ENCODE measurements at regions not wholly inside any gene's neighbourhood (a gene's known extent, or its start where the extent isn't known, plus 50 kb on each side); places are given as distances from the start of the nearest gene placed in this dataset.
"Not testable (repeated sequence)": the region's sequence is repeated elsewhere in the genome, so short reads cannot be mapped to it uniquely, and the experiment has no call there.

GRCh38 chr5:94093300-94093699 lies 351.9 kb upstream of the POU5F2 start:
- no peaks in the 10 kb centered on the region for H3K27me3 ChIP-seq (ENCODE audit: control insufficient read depth in 1 of 2, insufficient read depth in 2 of 2, low read length in 2 of 2)
- no peak overlapping the region for H2AFZ ChIP-seq (ENCODE audit: low read length)
- no peak for FAIRE-seq
- no peaks in the 10 kb centered on the region for H4K20me1 ChIP-seq (ENCODE audit: insufficient read depth, low read length)
- TF ChIP-seq ZNF264 (CRISPR knock-in tag; IDR thresholded peaks at IDR 0.05) (peak; percentile 95), PHF20 (CRISPR knock-in tag; IDR thresholded peaks at IDR 0.05) (no peak)
- H3K36me3 ChIP-seq (replicated peaks in 1 of 2; ENCODE audit: control insufficient read depth in 1 of 2, insufficient read depth in 2 of 2, low read length in 2 of 2), result no peaks in the 10 kb centered on the region
- no peak overlapping the region for H3K4me2 ChIP-seq (ENCODE audit: low read depth, low read length)
- H3K9ac ChIP-seq (ENCODE audit: insufficient read depth, low read depth, low read length), result no peak overlapping the region
- no peak for ATAC-seq
- in situ Hi-C loops (cut with HindIII; ENCODE audit: extremely low pct_ligation_motif_present, low pct_unique_long_range_greater_than_20kb), result no loop called here
- ChIA-PET CTCF (ENCODE audit: low intra/inter-chr PET ratio, low total read pairs) (no interaction called here), POLR2A (no interaction called here)
- H3K4me1 ChIP-seq (ENCODE audit: insufficient read depth, low read length), result no peaks in the 10 kb centered on the region
- DNase-seq (ENCODE audit: low spot score), result no peak
- intact Hi-C loops (cut with micrococcal nuclease; ENCODE audit: unreplicated experiment), result no loop called here
- peaks cover 4% of the 10 kb centered on the region; the same call in 1 of the 2 replicates for H3K9me3 ChIP-seq (ENCODE audit: low read length)
- no TSS peak for BruUV-seq (replicated peaks)
- H3K27ac ChIP-seq (ENCODE audit: extremely low read length, insufficient read depth, low read length), result no peak overlapping the region
- H3K4me3 ChIP-seq (replicated peaks in 1 of 3; ENCODE audit: insufficient read depth in 1 of 3, low read depth in 2 of 3, low read length in 3 of 3), result no peak overlapping the region
- no peaks in the 10 kb centered on the region for H3K79me2 ChIP-seq (ENCODE audit: insufficient read depth, low read length)

- H3K9me3 ChIP-seq (ENCODE audit: low read length); H2AFZ ChIP-seq (ENCODE audit: low read length); H3K4me3 ChIP-seq (replicated peaks in 1 of 3; ENCODE audit: insufficient read depth in 1 of 3, low read depth in 2 of 3, low read length in 3 of 3); H3K4me1 ChIP-seq (ENCODE audit: insufficient read depth, low read length); H3K36me3 ChIP-seq (replicated peaks in 1 of 2; ENCODE audit: control insufficient read depth in 1 of 2, insufficient read depth in 2 of 2, low read length in 2 of 2); intact Hi-C loops (cut with micrococcal nuclease; ENCODE audit: unreplicated experiment); H3K4me2 ChIP-seq (ENCODE audit: low read depth, low read length); H3K9ac ChIP-seq (ENCODE audit: insufficient read depth, low read depth, low read length); H3K27ac ChIP-seq (ENCODE audit: extremely low read length, insufficient read depth, low read length); POLR2A ChIA-PET; in situ Hi-C loops (cut with HindIII; ENCODE audit: extremely low pct_ligation_motif_present, low pct_unique_long_range_greater_than_20kb); CTCF ChIA-PET (ENCODE audit: low intra/inter-chr PET ratio, low total read pairs); H4K20me1 ChIP-seq (ENCODE audit: insufficient read depth, low read length); H3K27me3 ChIP-seq (ENCODE audit: control insufficient read depth in 1 of 2, insufficient read depth in 2 of 2, low read length in 2 of 2); H3K79me2 ChIP-seq (ENCODE audit: insufficient read depth, low read length); BruUV-seq (replicated peaks); FAIRE-seq: not testable (repeated sequence)
- peak; percentile 41 for TF ChIP-seq CTCF (CRISPR knock-in tag; IDR thresholded peaks at IDR 0.05)
- TF ChIP-seq ZMYM4 (CRISPR knock-in tag; IDR thresholded peaks at IDR 0.05), result peak; percentile 55; the same call in 1 of the 2 replicates
- peak; percentile 33 for TF ChIP-seq STAG1 (CRISPR knock-in tag; IDR thresholded peaks at IDR 0.05)
- ATAC-seq (peak; percentile 35; the same call in 1 of the 3 replicates), DNase-seq (ENCODE audit: low spot score) (peak; percentile 7)
- WGBS (ENCODE audit: low lambda C conversion rate), result 96% methylated on average over 8 of the region's 8 CpGs
These were observed 345.2 kb upstream of the POU5F2 start for GRCh38 chr5:94086635-94087034.

Data from HepG2 (cell line).